GM12878 (cell line): ENCODE measurements at regions not wholly inside any gene's neighbourhood (a gene's known extent, or its start where the extent isn't known, plus 50 kb on each side); places are given as distances from the start of the nearest gene placed in this dataset.

Experiments
- CHD2 ChIP-seq: IDR thresholded peaks from 2 replicates; pipeline ENCODE4 v1.6.1; 2011; ENCODE audit warnings: low read depth, low read length, improper control_type of control experiment, borderline replicate concordance
- CUX1 ChIP-seq: IDR thresholded peaks from 2 replicates; pipeline ENCODE4 v1.6.1; 2012; ENCODE audit warnings: improper control_type of control experiment, low read depth, low read length; ENCODE audit not compliant: insufficient replicate concordance
- DPF2 ChIP-seq: fragments of 450-650 bp; IDR thresholded peaks from 2 replicates; pipeline ENCODE4 v1.6.1; 2017; ENCODE audit warnings: mild to moderate bottlenecking
- IKZF2 ChIP-seq, 2 experiments: fragments of 450-650 bp; IDR thresholded peaks; 2 replicates each; pipeline ENCODE4 v1.6.1; 2017; ENCODE audit warnings: mild to moderate bottlenecking in 2 of 2, moderate library complexity in 2 of 2
- JUND ChIP-seq: IDR thresholded peaks from 2 replicates; pipeline ENCODE4 v1.6.1; 2012; ENCODE audit warnings: low read depth, mild to moderate bottlenecking, low read length, improper control_type of control experiment, moderate library complexity
- MEF2A ChIP-seq: IDR thresholded peaks from 2 replicates; pipeline ENCODE4 v1.6.1; 2011; ENCODE audit warnings: low read depth, mild to moderate bottlenecking, low read length, moderate library complexity; ENCODE audit not compliant: insufficient read depth
- NFIC ChIP-seq: IDR thresholded peaks from 2 replicates; pipeline ENCODE4 v1.6.1; 2012; ENCODE audit warnings: low read depth, mild to moderate bottlenecking, inconsistent platforms, low read length, moderate library complexity
- NKRF ChIP-seq: fragments of 450-650 bp; conservative IDR thresholded peaks from 2 replicates; pipeline ENCODE4 v1.6.1; 2017; ENCODE audit warnings: mild to moderate bottlenecking, moderate library complexity
- PBX3 ChIP-seq: IDR thresholded peaks from 2 replicates; pipeline ENCODE4 v1.6.1; 2011; ENCODE audit warnings: mild to moderate bottlenecking, low read depth, low read length, moderate library complexity; ENCODE audit not compliant: insufficient replicate concordance
- SMC3 ChIP-seq: IDR thresholded peaks from 2 replicates; pipeline ENCODE4 v1.6.1; 2011; ENCODE audit warnings: low read length, improper control_type of control experiment, borderline replicate concordance
- SREBF2 ChIP-seq: IDR thresholded peaks from 2 replicates; pipeline ENCODE4 v1.6.1; 2012; ENCODE audit warnings: mild to moderate bottlenecking, low read length
- ZBTB33 ChIP-seq: fragments of 450-650 bp; IDR thresholded peaks from 2 replicates; pipeline ENCODE4 v1.6.1; 2017; ENCODE audit warnings: mild to moderate bottlenecking
- ZBTB40 ChIP-seq: fragments of 450-650 bp; IDR thresholded peaks from 2 replicates; pipeline ENCODE4 v1.6.1; 2016; ENCODE audit warnings: mild to moderate bottlenecking, moderate library complexity, borderline replicate concordance
- ZNF217 ChIP-seq: fragments of 450-650 bp; IDR thresholded peaks from 2 replicates; pipeline ENCODE4 v1.6.1; 2017; ENCODE audit warnings: antibody characterized with exemption, mild to moderate bottlenecking
- ZNF384 ChIP-seq: IDR thresholded peaks from 2 replicates; pipeline ENCODE4 v1.6.1; 2012; ENCODE audit warnings: low read depth, mild to moderate bottlenecking, low read length, improper control_type of control experiment, borderline replicate concordance

GRCh38 chr1:209086486-209087192 lies 496.9 kb upstream of the CAMK1G start (continued):
- TF ChIP-seq ZBTB40 (no peak), MEF2A (0 out of 2 replicates have a peak, but pooled peaks have one; percentile 26), PBX3 (no peak), SMC3 (no peak), NFIC (peak; percentile 68; the same call in 1 of the 2 replicates), ZNF384 (no peak), SREBF2 (no peak), CUX1 (no peak), DPF2 (no peak), JUND (no peak), IKZF2 (IDR thresholded peaks at IDR 0.05) (peak; percentile 54; a peak in 3 of 4 replicates), CHD2 (no peak), ZNF217 (no peak), ZBTB33 (no peak), NKRF (no peak)
